ENCODE measurements at regions not wholly inside any gene's neighbourhood (a gene's known extent, or its start where the extent isn't known, plus 50 kb on each side); places are given as distances from the start of the nearest gene placed in this dataset.

DNA sequence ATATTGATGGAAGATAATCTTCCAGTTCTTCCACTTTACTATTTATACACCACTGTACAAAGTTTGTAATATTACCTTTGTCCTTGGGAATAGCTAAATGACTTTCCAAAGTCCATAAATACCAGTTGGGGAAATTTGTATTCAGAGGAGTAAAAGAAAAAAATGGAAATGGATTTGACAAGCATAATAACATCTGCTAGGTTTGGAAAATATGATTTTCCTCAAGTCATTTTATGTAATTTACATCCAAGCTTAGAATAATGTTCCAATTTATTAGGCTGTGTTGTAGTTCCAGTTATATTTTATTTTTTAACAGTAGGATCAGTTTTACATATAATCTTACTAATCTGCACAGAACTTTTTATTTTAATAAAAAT is 563.0 kb upstream of the PKDCC start:
- ChIA-PET CTCF (no interaction called here), POLR2A (no interaction called here)
- Mint-ChIP-seq H3K27ac (ENCODE audit: unreplicated experiment) (no peak overlapping the region), H3K27me3 (ENCODE audit: insufficient read depth, unreplicated experiment) (peaks cover 2% of the 10 kb centered on the region), H3K4me1 (ENCODE audit: low read depth, unreplicated experiment) (no peaks in the 10 kb centered on the region), H3K9me3 (ENCODE audit: unreplicated experiment) (no peaks in the 10 kb centered on the region), H3K36me3 (ENCODE audit: insufficient read depth, unreplicated experiment) (no peaks in the 10 kb centered on the region), H3K4me3 (ENCODE audit: unreplicated experiment) (no peak overlapping the region)
- intact Hi-C loops (cut with micrococcal nuclease; ENCODE audit: unreplicated experiment) = no loop called here
- no peaks in the 10 kb centered on the region for H3K27me3 ChIP-seq (replicated peaks; ENCODE audit: control insufficient read depth, insufficient read depth, low read length)
- no peaks in the 10 kb centered on the region for H3K4me1 ChIP-seq
- no peaks in the 10 kb centered on the region for H3K9me3 ChIP-seq
- no peaks in the 10 kb centered on the region for H3K36me3 ChIP-seq (ENCODE audit: control insufficient read depth, insufficient read depth, low read length)
- H3K4me3 ChIP-seq (ENCODE audit: low read depth, low read length) = no peak overlapping the region
- TF ChIP-seq, protein P1, sequence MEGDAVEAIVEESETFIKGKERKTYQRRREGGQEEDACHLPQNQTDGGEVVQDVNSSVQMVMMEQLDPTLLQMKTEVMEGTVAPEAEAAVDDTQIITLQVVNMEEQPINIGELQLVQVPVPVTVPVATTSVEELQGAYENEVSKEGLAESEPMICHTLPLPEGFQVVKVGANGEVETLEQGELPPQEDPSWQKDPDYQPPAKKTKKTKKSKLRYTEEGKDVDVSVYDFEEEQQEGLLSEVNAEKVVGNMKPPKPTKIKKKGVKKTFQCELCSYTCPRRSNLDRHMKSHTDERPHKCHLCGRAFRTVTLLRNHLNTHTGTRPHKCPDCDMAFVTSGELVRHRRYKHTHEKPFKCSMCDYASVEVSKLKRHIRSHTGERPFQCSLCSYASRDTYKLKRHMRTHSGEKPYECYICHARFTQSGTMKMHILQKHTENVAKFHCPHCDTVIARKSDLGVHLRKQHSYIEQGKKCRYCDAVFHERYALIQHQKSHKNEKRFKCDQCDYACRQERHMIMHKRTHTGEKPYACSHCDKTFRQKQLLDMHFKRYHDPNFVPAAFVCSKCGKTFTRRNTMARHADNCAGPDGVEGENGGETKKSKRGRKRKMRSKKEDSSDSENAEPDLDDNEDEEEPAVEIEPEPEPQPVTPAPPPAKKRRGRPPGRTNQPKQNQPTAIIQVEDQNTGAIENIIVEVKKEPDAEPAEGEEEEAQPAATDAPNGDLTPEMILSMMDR (IDR thresholded peaks at IDR 0.05; ENCODE audit: insufficient read depth in 1 of 2, low read depth in 1 of 2, low read length in 1 of 2, severe bottlenecking in 1 of 2, unreplicated experiment in 1 of 2) = no peak
- DNase-seq = no peak
- no TSS peak for BruUV-seq (replicated peaks)

DNA sequence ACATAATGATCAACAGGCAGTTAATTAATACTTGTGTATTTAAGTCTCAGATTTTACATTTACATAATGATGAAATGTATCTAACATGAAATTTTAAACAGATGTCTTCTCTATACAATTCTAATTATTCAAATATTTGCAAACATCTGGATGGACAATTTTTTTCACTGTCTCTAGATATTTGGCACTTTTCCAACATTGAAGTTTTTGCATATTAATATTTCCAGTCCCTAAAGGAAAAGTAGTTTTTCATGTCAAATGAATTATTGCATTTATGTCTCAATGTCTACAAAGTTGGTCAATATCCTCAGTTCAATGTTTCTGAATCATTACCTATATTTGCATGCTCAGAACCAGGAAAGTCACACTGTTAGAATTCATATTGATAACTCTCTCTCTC is 560.9 kb upstream of the PKDCC start:
- CTCF ChIA-PET = no interaction called here
- H3K4me3 Mint-ChIP-seq (ENCODE audit: unreplicated experiment) = no peak overlapping the region

DNA sequence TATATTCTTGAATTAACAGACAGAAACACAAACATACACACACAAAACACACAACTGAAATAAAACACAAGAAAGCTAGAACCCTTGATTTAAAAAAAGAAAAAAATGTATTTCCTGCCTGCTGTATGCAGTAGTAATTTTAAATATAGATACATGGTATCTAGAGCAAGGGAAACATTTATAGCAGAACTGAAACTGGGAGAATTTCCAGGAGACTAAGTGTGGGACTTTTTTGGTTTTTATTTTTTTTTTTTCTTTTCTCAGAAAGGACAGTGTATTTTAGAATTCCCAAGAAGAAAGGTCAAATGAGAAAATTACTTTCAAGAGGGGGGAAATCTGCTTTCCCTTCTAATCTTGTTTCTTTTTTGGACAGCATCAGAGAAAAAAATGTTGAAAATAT is 558.9 kb upstream of the PKDCC start:
- TF ChIP-seq, protein P1 (IDR thresholded peaks at IDR 0.05; ENCODE audit: insufficient read depth in 1 of 2, low read depth in 1 of 2, low read length in 1 of 2, severe bottlenecking in 1 of 2, unreplicated experiment in 1 of 2) = no peak
- CTCF ChIA-PET = no interaction called here
- Mint-ChIP-seq H3K4me3 (ENCODE audit: unreplicated experiment) (no peak overlapping the region), H3K4me1 (ENCODE audit: low read depth, unreplicated experiment) (no peaks in the 10 kb centered on the region), H3K27me3 (ENCODE audit: insufficient read depth, unreplicated experiment) (no peaks in the 10 kb centered on the region), H3K27ac (ENCODE audit: unreplicated experiment) (no peak overlapping the region), H3K9me3 (ENCODE audit: unreplicated experiment) (peaks cover 7% of the 10 kb centered on the region), H3K36me3 (ENCODE audit: insufficient read depth, unreplicated experiment) (no peaks in the 10 kb centered on the region)
- Histone ChIP-seq H3K9me3 (peaks cover under 1% of the 10 kb centered on the region; the same call in 1 of the 2 replicates), H3K4me1 (no peaks in the 10 kb centered on the region), H3K4me3 (ENCODE audit: low read depth, low read length) (no peak overlapping the region), H3K27me3 (replicated peaks; ENCODE audit: control insufficient read depth, insufficient read depth, low read length) (no peaks in the 10 kb centered on the region), H3K36me3 (ENCODE audit: control insufficient read depth, insufficient read depth, low read length) (no peaks in the 10 kb centered on the region)
- no peak for DNase-seq
- intact Hi-C loops (cut with micrococcal nuclease; ENCODE audit: unreplicated experiment) = no loop called here
- BruUV-seq (replicated peaks) = no TSS peak
- POLR2A ChIA-PET = no interaction called here

More for the DNA sequence above, 560.9 kb upstream of the PKDCC start:
- H3K27ac Mint-ChIP-seq (ENCODE audit: unreplicated experiment) = no peak overlapping the region
- no peaks in the 10 kb centered on the region for H3K4me1 ChIP-seq
- H3K27me3 ChIP-seq (replicated peaks; ENCODE audit: control insufficient read depth, insufficient read depth, low read length) = no peaks in the 10 kb centered on the region
- H3K36me3 Mint-ChIP-seq (ENCODE audit: insufficient read depth, unreplicated experiment) = no peaks in the 10 kb centered on the region
- H3K36me3 ChIP-seq (ENCODE audit: control insufficient read depth, insufficient read depth, low read length) = no peaks in the 10 kb centered on the region
- H3K4me3 ChIP-seq (ENCODE audit: low read depth, low read length) = no peak overlapping the region
- POLR2A ChIA-PET = no interaction called here
- TF ChIP-seq, protein P1 (IDR thresholded peaks at IDR 0.05; ENCODE audit: insufficient read depth in 1 of 2, low read depth in 1 of 2, low read length in 1 of 2, severe bottlenecking in 1 of 2, unreplicated experiment in 1 of 2) = no peak
- no peaks in the 10 kb centered on the region for H3K27me3 Mint-ChIP-seq (ENCODE audit: insufficient read depth, unreplicated experiment)
- no peaks in the 10 kb centered on the region for H3K9me3 ChIP-seq
- DNase-seq = no peak
- H3K9me3 Mint-ChIP-seq (ENCODE audit: unreplicated experiment) = no peaks in the 10 kb centered on the region
- H3K4me1 Mint-ChIP-seq (ENCODE audit: low read depth, unreplicated experiment) = no peaks in the 10 kb centered on the region
- no TSS peak for BruUV-seq (replicated peaks)
- intact Hi-C loops (cut with micrococcal nuclease; ENCODE audit: unreplicated experiment) = no loop called here
